HT-29 (cell line): ENCODE measurements at regions not wholly inside any gene's neighbourhood (a gene's known extent, or its start where the extent isn't known, plus 50 kb on each side); places are given as distances from the start of the nearest gene placed in this dataset.
"Not testable (repeated sequence)": the region's sequence is repeated elsewhere in the genome, so short reads cannot be mapped to it uniquely, and the experiment has no call there.

Experiments
- DNase-seq: peaks from one replicate; pipeline ENCODE4 v3.0.0-alpha.2; 2015; ENCODE audit warnings: low spot score

DNA sequence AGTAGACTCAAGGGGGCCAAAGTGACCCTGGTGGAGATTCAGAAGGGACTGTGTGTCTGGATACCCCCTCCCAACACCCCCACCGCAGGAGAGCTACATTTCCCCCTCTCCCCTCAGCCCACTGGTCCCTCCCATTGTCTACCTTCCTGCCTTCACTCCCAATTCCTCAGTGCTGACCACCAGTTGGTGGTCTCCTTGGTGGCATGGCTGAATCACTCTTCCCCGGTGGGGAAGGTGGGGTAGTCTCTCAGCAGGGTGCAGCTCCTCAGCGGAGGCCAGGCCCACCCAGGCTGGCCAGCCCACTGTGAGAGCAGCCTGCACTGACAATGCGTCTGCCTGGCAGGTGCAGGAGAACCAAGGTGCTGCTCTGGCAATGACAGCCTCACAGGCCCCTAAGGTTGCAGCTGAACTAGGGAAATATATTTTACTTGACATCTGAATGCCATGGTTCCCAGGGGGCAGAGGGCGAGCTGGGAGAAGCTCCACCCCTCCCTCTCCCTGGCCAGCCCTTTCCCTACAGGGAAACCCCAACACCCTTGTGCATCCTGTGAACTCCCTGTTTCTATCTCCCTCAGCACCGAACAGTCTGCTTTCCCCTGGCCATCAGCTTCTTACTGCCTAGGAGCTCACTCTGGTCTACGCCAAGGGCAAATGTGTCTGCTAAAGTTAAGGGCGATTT lies 62.6 kb upstream of the PAX8 start:
- no peak for DNase-seq

DNA sequence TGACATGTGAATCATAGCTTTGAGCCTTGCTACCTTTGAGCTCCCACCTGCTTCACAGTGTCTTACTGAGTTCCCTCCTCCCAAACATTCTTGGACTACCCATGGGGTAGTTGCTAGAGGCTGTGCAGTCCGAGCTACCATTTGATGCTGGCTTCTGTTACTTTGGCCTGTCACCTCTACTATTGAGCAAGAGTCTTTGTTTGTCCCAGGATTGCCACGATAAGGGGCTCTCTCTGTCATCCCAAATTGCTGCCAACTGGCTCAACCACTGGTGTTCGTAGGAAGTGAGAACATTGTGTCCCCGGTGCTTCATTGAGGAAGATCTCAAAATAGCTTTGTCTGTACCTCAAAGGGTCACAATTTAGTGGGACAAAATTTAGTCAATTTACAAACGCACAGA lies 59.1 kb upstream of the PAX8 start:
- no peak for DNase-seq

DNA sequence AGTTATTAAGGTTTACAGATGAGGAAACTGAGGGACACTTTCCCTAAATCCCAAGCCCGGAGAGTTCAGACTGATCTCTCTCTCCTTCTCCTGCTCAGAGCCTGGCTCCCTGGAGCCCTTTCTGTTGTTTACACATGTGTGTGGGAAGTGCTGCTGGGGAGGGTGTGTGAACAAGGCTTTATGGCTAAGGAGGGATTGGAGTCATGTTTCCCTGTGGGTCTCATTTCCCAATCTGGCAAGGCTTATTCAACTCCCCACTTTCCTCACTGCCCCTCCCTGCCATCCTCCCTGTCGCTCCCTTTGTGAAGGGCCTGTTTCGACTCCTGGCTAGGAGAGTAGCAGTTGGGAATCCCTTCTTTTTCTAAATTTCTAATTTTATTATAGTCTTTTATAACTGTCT lies 57.3 kb upstream of the PAX8 start:
- not testable (repeated sequence) for DNase-seq

DNA sequence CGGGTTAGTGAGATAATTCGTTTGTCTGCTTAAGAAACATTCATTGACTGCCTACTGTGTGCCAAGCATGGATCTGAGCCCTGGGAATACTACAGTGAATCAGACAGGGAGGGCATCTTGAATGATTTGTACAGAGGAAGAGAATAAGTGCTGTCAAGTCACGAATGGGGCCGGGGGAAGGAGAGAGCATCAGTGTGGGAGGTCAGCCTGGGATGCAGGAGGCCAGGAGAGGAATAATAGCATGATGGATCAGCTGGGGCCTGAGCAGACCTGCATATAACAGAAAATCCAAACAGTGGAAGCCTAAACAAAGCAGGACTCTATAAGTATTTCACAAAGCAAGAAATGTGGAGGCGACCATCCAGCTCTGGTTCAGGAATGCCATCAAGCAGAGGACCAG lies 55.4 kb upstream of the PAX8 start:
- DNase-seq, result no peak

- DNase-seq, result not testable (repeated sequence)
Observed at GRCh38 chr2:113333735-113334134, 55.0 kb upstream of the PAX8 start.

DNA sequence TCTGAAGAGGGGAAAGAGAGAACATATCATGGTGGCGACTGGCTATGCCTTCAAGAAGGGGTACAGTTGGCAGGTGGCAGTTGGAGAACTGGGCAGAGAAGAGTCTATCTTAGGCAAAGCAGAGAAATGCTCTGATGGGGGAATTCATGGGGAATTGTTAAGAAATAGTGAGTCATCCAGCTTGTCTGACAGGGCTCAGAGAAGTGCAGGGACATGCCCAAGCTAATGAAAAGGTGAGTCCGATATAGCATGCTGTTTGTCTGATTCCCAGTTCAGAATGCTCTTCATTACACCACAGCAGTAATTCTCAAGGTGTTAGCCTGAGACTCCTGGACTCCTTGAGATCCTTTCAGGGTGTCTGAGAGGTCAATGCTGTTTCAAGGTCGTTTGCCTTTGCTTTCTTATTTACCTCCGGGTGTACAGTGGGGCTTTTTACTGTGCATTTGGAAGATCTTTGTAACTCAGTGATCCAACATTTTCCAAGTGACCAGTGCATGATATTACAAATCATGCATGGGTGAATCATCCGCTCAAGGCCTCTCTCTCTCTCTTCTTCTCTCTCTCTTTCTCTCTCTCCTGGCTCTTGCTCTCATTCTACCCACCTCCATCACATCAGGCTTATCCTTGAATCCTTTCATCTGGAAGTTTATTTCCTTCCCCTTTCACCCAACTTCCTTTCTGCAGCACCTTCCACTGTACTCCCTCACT lies 51.5 kb upstream of the PAX8 start:
- not testable (repeated sequence) for DNase-seq

DNA sequence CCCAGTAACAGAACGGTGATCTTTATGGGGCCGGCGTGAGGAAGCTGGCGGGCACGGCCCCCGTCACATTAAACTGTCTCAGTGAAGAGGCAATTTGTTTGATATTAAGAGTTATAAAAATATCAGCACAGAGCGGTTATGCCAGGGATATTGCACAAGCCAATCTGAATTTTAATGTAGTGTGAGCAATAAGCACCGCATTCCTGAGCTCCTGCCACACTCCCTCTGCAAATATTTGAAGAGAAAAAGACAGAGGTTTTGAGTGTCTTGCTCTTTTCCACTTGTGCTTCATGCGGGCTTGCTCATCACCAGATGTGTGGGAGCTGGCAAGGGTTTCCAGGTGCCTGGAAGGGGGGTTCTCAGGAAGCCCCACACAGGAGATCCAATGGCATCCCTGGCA lies 50.3 kb upstream of the PAX8 start:
- DNase-seq, result not testable (repeated sequence)

- DNase-seq, result not testable (repeated sequence)
Observed at GRCh38 chr2:113328572-113328971, 49.9 kb upstream of the PAX8 start.
